Panc1 (cell line): ENCODE measurements at regions not wholly inside any gene's neighbourhood (a gene's known extent, or its start where the extent isn't known, plus 50 kb on each side); places are given as distances from the start of the nearest gene placed in this dataset.

Source experiments
- ATAC-seq: fragments of 200-7000 bp; cut with Tn5 transposase; 2 replicates; pipeline ENCODE4 v1.9.1; 2020; ENCODE audit warnings: mild to moderate bottlenecking, moderate library complexity
- BruUV-seq: library from RNA; stranded (reverse); fragments of 400-500 nt; replicated peaks from 2 replicates; lab custom pipeline; 2021; lab: Mats Ljungman, UMichigan
- CTCF ChIA-PET: fragments of 300-600 bp; sonication (Branson Sonifier 250); formaldehyde crosslinking; loops from one replicate; lab custom pipeline; 2022; ENCODE audit warnings: antibody characterized with exemption; lab: Charles Lee
- POLR2A ChIA-PET: fragments of 300-600 bp; sonication (Branson Sonifier 250); formaldehyde crosslinking; loops from one replicate; lab custom pipeline; 2022; ENCODE audit warnings: antibody characterized with exemption; lab: Charles Lee
- DNase-seq: peaks from one replicate; pipeline ENCODE4 v3.0.0-alpha.2; 2010; ENCODE audit warnings: low read depth, low spot score
- H3K27ac ChIP-seq: 2 replicates; pipeline ENCODE4 v1.5.1; 2011; ENCODE audit warnings: mild to moderate bottlenecking, low read length, inconsistent platforms
- H3K27me3 ChIP-seq: fragments of 200-500 bp; sonication (Bioruptor generic); 2 replicates; pipeline ENCODE4 v1.6.0; 2014; ENCODE audit warnings: low read length, inconsistent platforms; ENCODE audit not compliant: control insufficient read depth, insufficient read depth
- H3K36me3 ChIP-seq: fragments of 200-500 bp; sonication (Bioruptor generic); 2 replicates; pipeline ENCODE4 v1.5.1; 2014; ENCODE audit warnings: inconsistent platforms, mild to moderate bottlenecking, low read length, moderate library complexity; ENCODE audit not compliant: control insufficient read depth, insufficient read depth
- H3K4me1 ChIP-seq: 2 replicates; pipeline ENCODE4 v1.5.1; 2011; ENCODE audit warnings: inconsistent platforms, mild to moderate bottlenecking, low read length, moderate library complexity; ENCODE audit not compliant: control insufficient read depth, insufficient read depth
- H3K4me3 ChIP-seq, 2 experiments: 2 replicates each; pipeline ENCODE4 v1.5.1; 2011 to 2012; ENCODE audit warnings: low read depth in 2 of 2, low read length in 2 of 2, mild to moderate bottlenecking in 2 of 2, inconsistent platforms in 1 of 2, moderate library complexity in 1 of 2
- H3K9me3 ChIP-seq: fragments of 200-500 bp; sonication (Bioruptor generic); 2 replicates; pipeline ENCODE4 v1.5.1; 2014; ENCODE audit warnings: low read depth, mild to moderate bottlenecking, inconsistent platforms, low read length, moderate library complexity; ENCODE audit not compliant: control insufficient read depth, insufficient read depth
- POLR2AphosphoS5 ChIP-seq: IDR thresholded peaks from 2 replicates; pipeline ENCODE4 v1.6.1; 2012; ENCODE audit warnings: mild to moderate bottlenecking, low read depth, low read length, moderate library complexity
- SIN3A ChIP-seq: IDR thresholded peaks from 2 replicates; pipeline ENCODE4 v1.6.1; 2012; ENCODE audit warnings: low read depth, mild to moderate bottlenecking, low read length, moderate library complexity, borderline replicate concordance; ENCODE audit not compliant: insufficient read depth
- TCF7L2 ChIP-seq: IDR thresholded peaks from 2 replicates; pipeline ENCODE4 v1.6.1; 2011; ENCODE audit warnings: mild to moderate bottlenecking, low read depth, low read length, inconsistent platforms
- in situ Hi-C: cut with HindIII; loops from 2 replicates; pipeline ENCODE4 v1.10.0; 2016; ENCODE audit warnings: low sequenced_read_pairs, low pct_unique_long_range_greater_than_20kb
- intact Hi-C: fragments of 100-400 bp; cut with micrococcal nuclease; formaldehyde crosslinking; loops from one replicate; pipeline ENCODE4 v1.10.0; 2022; ENCODE audit not compliant: unreplicated experiment
- TF ChIP-seq, protein P1 (sequence below): fragments of 450-650 bp; IDR thresholded peaks from 2 replicates; pipeline ENCODE4 v1.5.1; 2017; ENCODE audit warnings: mild to moderate bottlenecking
- TF ChIP-seq, protein P2 (sequence below), 2 experiments: IDR thresholded peaks; 2 replicates each; pipeline ENCODE4 v1.6.1; 2011 to 2012; ENCODE audit warnings: low read depth in 2 of 2, control low read depth in 1 of 2, low read length in 1 of 2, mild to moderate bottlenecking in 1 of 2, moderate library complexity in 1 of 2; ENCODE audit not compliant: insufficient read depth in 1 of 2

DNA sequence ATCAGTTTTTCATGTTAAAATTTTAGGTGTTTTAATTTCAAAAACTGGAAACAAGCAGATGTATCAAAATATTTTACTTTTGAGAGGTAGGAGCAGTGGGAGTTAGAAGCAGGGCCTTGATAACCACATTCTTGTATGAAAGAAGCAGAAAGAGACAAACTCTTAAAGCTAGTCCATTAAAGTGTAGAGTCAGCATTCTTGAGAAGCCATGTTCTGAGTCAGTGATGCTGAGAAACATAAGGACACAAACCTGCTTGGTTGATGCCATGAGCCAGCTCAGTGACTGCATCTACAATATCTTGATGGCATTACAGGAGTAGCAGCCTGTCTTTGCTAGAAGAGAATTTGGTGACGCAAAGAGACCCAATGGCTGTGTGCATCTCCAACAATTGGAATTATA, 826.1 kb upstream of the CTNND2 start:
- H3K4me1 ChIP-seq: no peaks in the 10 kb centered on the region
- H3K36me3 ChIP-seq: no peaks in the 10 kb centered on the region
- CTCF ChIA-PET: no interaction called here
- no TSS peak for BruUV-seq
- in situ Hi-C loops (no loop called here), intact Hi-C loops (no loop called here)
- TF ChIP-seq, protein P1, sequence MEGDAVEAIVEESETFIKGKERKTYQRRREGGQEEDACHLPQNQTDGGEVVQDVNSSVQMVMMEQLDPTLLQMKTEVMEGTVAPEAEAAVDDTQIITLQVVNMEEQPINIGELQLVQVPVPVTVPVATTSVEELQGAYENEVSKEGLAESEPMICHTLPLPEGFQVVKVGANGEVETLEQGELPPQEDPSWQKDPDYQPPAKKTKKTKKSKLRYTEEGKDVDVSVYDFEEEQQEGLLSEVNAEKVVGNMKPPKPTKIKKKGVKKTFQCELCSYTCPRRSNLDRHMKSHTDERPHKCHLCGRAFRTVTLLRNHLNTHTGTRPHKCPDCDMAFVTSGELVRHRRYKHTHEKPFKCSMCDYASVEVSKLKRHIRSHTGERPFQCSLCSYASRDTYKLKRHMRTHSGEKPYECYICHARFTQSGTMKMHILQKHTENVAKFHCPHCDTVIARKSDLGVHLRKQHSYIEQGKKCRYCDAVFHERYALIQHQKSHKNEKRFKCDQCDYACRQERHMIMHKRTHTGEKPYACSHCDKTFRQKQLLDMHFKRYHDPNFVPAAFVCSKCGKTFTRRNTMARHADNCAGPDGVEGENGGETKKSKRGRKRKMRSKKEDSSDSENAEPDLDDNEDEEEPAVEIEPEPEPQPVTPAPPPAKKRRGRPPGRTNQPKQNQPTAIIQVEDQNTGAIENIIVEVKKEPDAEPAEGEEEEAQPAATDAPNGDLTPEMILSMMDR: no peak
- TF ChIP-seq POLR2AphosphoS5 (no peak), SIN3A (no peak), TCF7L2 (no peak)
- TF ChIP-seq, protein P2, sequence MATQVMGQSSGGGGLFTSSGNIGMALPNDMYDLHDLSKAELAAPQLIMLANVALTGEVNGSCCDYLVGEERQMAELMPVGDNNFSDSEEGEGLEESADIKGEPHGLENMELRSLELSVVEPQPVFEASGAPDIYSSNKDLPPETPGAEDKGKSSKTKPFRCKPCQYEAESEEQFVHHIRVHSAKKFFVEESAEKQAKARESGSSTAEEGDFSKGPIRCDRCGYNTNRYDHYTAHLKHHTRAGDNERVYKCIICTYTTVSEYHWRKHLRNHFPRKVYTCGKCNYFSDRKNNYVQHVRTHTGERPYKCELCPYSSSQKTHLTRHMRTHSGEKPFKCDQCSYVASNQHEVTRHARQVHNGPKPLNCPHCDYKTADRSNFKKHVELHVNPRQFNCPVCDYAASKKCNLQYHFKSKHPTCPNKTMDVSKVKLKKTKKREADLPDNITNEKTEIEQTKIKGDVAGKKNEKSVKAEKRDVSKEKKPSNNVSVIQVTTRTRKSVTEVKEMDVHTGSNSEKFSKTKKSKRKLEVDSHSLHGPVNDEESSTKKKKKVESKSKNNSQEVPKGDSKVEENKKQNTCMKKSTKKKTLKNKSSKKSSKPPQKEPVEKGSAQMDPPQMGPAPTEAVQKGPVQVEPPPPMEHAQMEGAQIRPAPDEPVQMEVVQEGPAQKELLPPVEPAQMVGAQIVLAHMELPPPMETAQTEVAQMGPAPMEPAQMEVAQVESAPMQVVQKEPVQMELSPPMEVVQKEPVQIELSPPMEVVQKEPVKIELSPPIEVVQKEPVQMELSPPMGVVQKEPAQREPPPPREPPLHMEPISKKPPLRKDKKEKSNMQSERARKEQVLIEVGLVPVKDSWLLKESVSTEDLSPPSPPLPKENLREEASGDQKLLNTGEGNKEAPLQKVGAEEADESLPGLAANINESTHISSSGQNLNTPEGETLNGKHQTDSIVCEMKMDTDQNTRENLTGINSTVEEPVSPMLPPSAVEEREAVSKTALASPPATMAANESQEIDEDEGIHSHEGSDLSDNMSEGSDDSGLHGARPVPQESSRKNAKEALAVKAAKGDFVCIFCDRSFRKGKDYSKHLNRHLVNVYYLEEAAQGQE (IDR thresholded peaks at IDR 0.05; ENCODE audit: insufficient read depth in 1 of 2, low read depth in 2 of 2, low read length in 1 of 2): no peak
- DNase-seq (no peak), ATAC-seq (no peak)
- no peaks in the 10 kb centered on the region for H3K9me3 ChIP-seq
- no peak overlapping the region for H3K27ac ChIP-seq
- no peak overlapping the region for H3K4me3 ChIP-seq
- no peaks in the 10 kb centered on the region for H3K27me3 ChIP-seq
- POLR2A ChIA-PET: no interaction called here

DNA sequence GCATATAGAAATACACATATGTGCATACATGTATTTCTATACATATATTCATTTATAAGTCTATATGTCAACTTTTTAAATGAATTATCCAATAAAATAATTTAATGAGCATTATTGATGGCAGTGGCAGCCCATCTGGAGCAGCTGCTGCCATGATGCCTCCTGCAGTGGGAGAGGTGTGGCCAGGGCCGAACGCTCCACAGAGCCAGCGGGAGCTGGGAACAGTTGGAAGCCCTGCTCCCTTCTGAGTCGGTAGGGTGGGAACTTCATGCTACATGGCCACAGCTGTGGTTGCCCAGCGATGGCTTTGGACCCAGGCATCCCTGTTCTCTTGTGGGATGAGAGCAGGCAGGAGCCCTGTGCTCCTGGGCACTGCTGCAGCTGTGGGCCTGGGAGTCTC, 812.4 kb upstream of the CTNND2 start:
- BruUV-seq: no TSS peak
- Histone ChIP-seq H3K4me1 (no peaks in the 10 kb centered on the region), H3K4me3 (no peak overlapping the region), H3K27ac (no peak overlapping the region), H3K27me3 (no peaks in the 10 kb centered on the region), H3K36me3 (no peaks in the 10 kb centered on the region), H3K9me3 (peaks cover 4% of the 10 kb centered on the region; the same call in 1 of the 2 replicates)
- intact Hi-C loops: no loop called here
- ChIA-PET CTCF (no interaction called here), POLR2A (no interaction called here)
- in situ Hi-C loops: no loop called here
- TF ChIP-seq POLR2AphosphoS5 (no peak), TCF7L2 (no peak), SIN3A (no peak)
- TF ChIP-seq, protein P2 (IDR thresholded peaks at IDR 0.05; ENCODE audit: insufficient read depth in 1 of 2, low read depth in 2 of 2, low read length in 1 of 2): no peak
- TF ChIP-seq, protein P1: no peak
- ATAC-seq (no peak), DNase-seq (no peak)
